Testis (tissue), 2 donors: ENCODE measurements at regions not wholly inside any gene's neighbourhood (a gene's known extent, or its start where the extent isn't known, plus 50 kb on each side); places are given as distances from the start of the nearest gene placed in this dataset.

Source experiments
- POLR2A ChIP-seq: fragments of 450-650 bp; IDR thresholded peaks from one replicate; pipeline ENCODE4 v1.6.1; 2017; ENCODE audit warnings: antibody characterized with exemption, mild to moderate bottlenecking, moderate library complexity
- TF ChIP-seq, protein P1 (sequence below), 3 experiments: fragments of 450-650 bp in 2 of 3; fragments of 200-600 bp in 1 of 3; sonication (generic) in 1 of 3; IDR thresholded peaks; one replicate each; pipeline ENCODE4 v1.5.1; 2016 to 2019; ENCODE audit warnings: antibody characterized with exemption in 3 of 3, mild to moderate bottlenecking in 2 of 3, moderate library complexity in 1 of 3

- TF ChIP-seq, protein P1, sequence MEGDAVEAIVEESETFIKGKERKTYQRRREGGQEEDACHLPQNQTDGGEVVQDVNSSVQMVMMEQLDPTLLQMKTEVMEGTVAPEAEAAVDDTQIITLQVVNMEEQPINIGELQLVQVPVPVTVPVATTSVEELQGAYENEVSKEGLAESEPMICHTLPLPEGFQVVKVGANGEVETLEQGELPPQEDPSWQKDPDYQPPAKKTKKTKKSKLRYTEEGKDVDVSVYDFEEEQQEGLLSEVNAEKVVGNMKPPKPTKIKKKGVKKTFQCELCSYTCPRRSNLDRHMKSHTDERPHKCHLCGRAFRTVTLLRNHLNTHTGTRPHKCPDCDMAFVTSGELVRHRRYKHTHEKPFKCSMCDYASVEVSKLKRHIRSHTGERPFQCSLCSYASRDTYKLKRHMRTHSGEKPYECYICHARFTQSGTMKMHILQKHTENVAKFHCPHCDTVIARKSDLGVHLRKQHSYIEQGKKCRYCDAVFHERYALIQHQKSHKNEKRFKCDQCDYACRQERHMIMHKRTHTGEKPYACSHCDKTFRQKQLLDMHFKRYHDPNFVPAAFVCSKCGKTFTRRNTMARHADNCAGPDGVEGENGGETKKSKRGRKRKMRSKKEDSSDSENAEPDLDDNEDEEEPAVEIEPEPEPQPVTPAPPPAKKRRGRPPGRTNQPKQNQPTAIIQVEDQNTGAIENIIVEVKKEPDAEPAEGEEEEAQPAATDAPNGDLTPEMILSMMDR (IDR thresholded peaks at IDR 0.05), result no peak
- TF ChIP-seq POLR2A, result no peak
These were observed 817.5 kb downstream of the SQOR start for GRCh38 chr15:46452297-46452820.
